K562 (cell line): ENCODE measurements at regions not wholly inside any gene's neighbourhood (a gene's known extent, or its start where the extent isn't known, plus 50 kb on each side); places are given as distances from the start of the nearest gene placed in this dataset.

Source experiments
- ARID3B ChIP-seq: fragments of 250-450 bp; sonication (Bioruptor Pico); IDR thresholded peaks from 2 replicates; pipeline ENCODE4 v1.4.0; 2020; ENCODE audit warnings: borderline replicate concordance
- CBX5 ChIP-seq: IDR thresholded peaks from 2 replicates; pipeline ENCODE4 v1.6.1; 2014; ENCODE audit warnings: low read depth, borderline replicate concordance
- CTCF ChIP-seq, 3 experiments: IDR thresholded peaks in 2 of 3; conservative IDR thresholded peaks in 1 of 3; 2 replicates each; pipeline ENCODE4 v1.5.1; 2011 to 2012; ENCODE audit warnings: low read length in 3 of 3, mild to moderate bottlenecking in 3 of 3, control low read depth in 2 of 3, improper control_type of control experiment in 1 of 3, inconsistent platforms in 1 of 3, low read depth in 1 of 3, mixed read lengths in 1 of 3, moderate library complexity in 1 of 3; ENCODE audit not compliant: insufficient read depth in 2 of 3
- MAX ChIP-seq: sonication (generic); formaldehyde crosslinking; IDR thresholded peaks from 2 replicates; pipeline ENCODE4 v1.9.0; 2022; ENCODE audit warnings: mild to moderate bottlenecking, missing genetic modification reagents
- MLLT1 ChIP-seq, 2 experiments: fragments of 450-650 bp; IDR thresholded peaks; 2 replicates each; pipeline ENCODE4 v1.6.1; 2016
- MTA2 ChIP-seq: fragments of 450-650 bp; IDR thresholded peaks from 2 replicates; pipeline ENCODE4 v1.6.1; 2016; ENCODE audit warnings: low read depth
- RNF2 ChIP-seq: sonication (generic); IDR thresholded peaks from 2 replicates; pipeline ENCODE4 v1.6.1; 2016
- SIN3A ChIP-seq, 2 experiments: fragments of 150-350 bp in 1 of 2; IDR thresholded peaks; 2 replicates each; pipeline ENCODE4 v1.6.1; 2011 to 2016; ENCODE audit warnings: borderline replicate concordance in 2 of 2, low read depth in 2 of 2, low read length in 2 of 2, mild to moderate bottlenecking in 2 of 2, moderate library complexity in 2 of 2; ENCODE audit not compliant: control insufficient read depth in 1 of 2
- SIRT6 ChIP-seq: IDR thresholded peaks from one replicate; pipeline ENCODE4 v1.6.1; 2012; ENCODE audit warnings: low read depth, mild to moderate bottlenecking, control low read depth, inconsistent platforms, low read length, moderate library complexity
- ZNF24 ChIP-seq: fragments of 450-650 bp; IDR thresholded peaks from 2 replicates; pipeline ENCODE4 v1.6.1; 2016
- ZNF274 ChIP-seq: IDR thresholded peaks from 2 replicates; pipeline ENCODE4 v1.6.1; 2011; ENCODE audit warnings: low read depth, mild to moderate bottlenecking, low read length, moderate library complexity, borderline replicate concordance
- ZNF384 ChIP-seq: IDR thresholded peaks from 2 replicates; pipeline ENCODE4 v1.6.1; 2012; ENCODE audit warnings: low read depth, low read length, improper control_type of control experiment
- ZNF707 ChIP-seq: fragments of 250-450 bp; sonication (Bioruptor Pico); conservative IDR thresholded peaks from 2 replicates; pipeline ENCODE4 v1.8.0; 2022; ENCODE audit warnings: inconsistent platforms, mild to moderate bottlenecking, moderate library complexity

- no peak for TF ChIP-seq MAX (CRISPR knock-in tag)
- TF ChIP-seq MTA2, result no peak
- no peak for TF ChIP-seq ZNF707 (CRISPR knock-in tag)
- no peak for TF ChIP-seq SIN3A (IDR thresholded peaks at IDR 0.05; ENCODE audit: borderline replicate concordance in 2 of 2, control insufficient read depth in 1 of 2, low read depth in 2 of 2, low read length in 2 of 2)
- no peak for TF ChIP-seq MLLT1 (IDR thresholded peaks at IDR 0.05)
- TF ChIP-seq CBX5, result no peak
- no peak for TF ChIP-seq SIRT6
- no peak for TF ChIP-seq ZNF274
- TF ChIP-seq ARID3B (CRISPR knock-in tag), result no peak
- TF ChIP-seq CTCF (IDR thresholded peaks at IDR 0.05 in 2 of 3, conservative IDR thresholded peaks at IDR 0.05 in 1 of 3; ENCODE audit: insufficient read depth in 2 of 3, low read depth in 1 of 3, low read length in 3 of 3), result no peak
- TF ChIP-seq RNF2, result no peak
- TF ChIP-seq ZNF24, result no peak
- TF ChIP-seq ZNF384, result no peak
Measured at GRCh38 chr5:54775645-54776044, 209.7 kb downstream of the ESM1 start.
